LNCAP (cell line): ENCODE measurements at regions not wholly inside any gene's neighbourhood (a gene's known extent, or its start where the extent isn't known, plus 50 kb on each side); places are given as distances from the start of the nearest gene placed in this dataset.

Source experiments
- CTCF ChIP-seq: fragments of 450-650 bp; IDR thresholded peaks from 2 replicates; pipeline ENCODE4 v1.5.1; 2017; ENCODE audit warnings: mild to moderate bottlenecking

GRCh38 chr7:19988860-19989259 lies 215.4 kb upstream of the TMEM196 start:
- TF ChIP-seq CTCF: no peak

- TF ChIP-seq CTCF: no peak
Observed at GRCh38 chr7:19984231-19984632, 210.8 kb upstream of the TMEM196 start.

- peak; percentile 51 for TF ChIP-seq CTCF
Observed at GRCh38 chr7:19982841-19983835, 209.7 kb upstream of the TMEM196 start.

- TF ChIP-seq CTCF: no peak
Observed at GRCh38 chr7:19973581-19973980, 200.2 kb upstream of the TMEM196 start.

- TF ChIP-seq CTCF: no peak
Observed at GRCh38 chr7:19972876-19973275, 199.5 kb upstream of the TMEM196 start.

- TF ChIP-seq CTCF: no peak
Observed at GRCh38 chr7:19971956-19972355, 198.5 kb upstream of the TMEM196 start.

- TF ChIP-seq CTCF: no peak
Observed at GRCh38 chr7:19970514-19970913, 197.1 kb upstream of the TMEM196 start.
